IMR-90 (cell line): ENCODE measurements at regions not wholly inside any gene's neighbourhood (a gene's known extent, or its start where the extent isn't known, plus 50 kb on each side); places are given as distances from the start of the nearest gene placed in this dataset.

ENCODE experiments used
- ATAC-seq: fragments of 200-7000 bp; cut with Tn5 transposase; 2 replicates; pipeline ENCODE4 v1.9.1; 2020; ENCODE audit warnings: low read depth, mild to moderate bottlenecking, moderate library complexity
- BruUV-seq: library from RNA; stranded (reverse); fragments of 400-500 nt; replicated peaks from 2 replicates; lab custom pipeline; 2021; lab: Mats Ljungman, UMichigan
- CTCF ChIA-PET: fragments of 300-600 bp; formaldehyde crosslinking; extraction: SDS; loops from one replicate; lab custom pipeline; 2021; ENCODE audit warnings: antibody characterized with exemption; lab: Yijun Ruan, JAX
- POLR2A ChIA-PET: fragments of 300-600 bp; sonication (Branson Sonifier 250); formaldehyde crosslinking; loops from one replicate; lab custom pipeline; 2022; ENCODE audit warnings: antibody characterized with exemption; ENCODE audit not compliant: unreplicated experiment; lab: Charles Lee
- DNase-seq: peaks from one replicate; pipeline ENCODE4 v3.0.0; 2013
- H2AFZ ChIP-seq: replicated peaks from 2 replicates; pipeline ENCODE3; 2013; ENCODE audit warnings: low read length, mild to moderate bottlenecking; ENCODE audit not compliant: poor library complexity
- H2AK5ac ChIP-seq: 2 replicates; pipeline ENCODE4 v1.6.1; 2013; ENCODE audit warnings: low read depth, low read length, inconsistent platforms
- H2AK9ac ChIP-seq: replicated peaks from 2 replicates; pipeline ENCODE3; 2013; ENCODE audit warnings: mild to moderate bottlenecking, low read depth, low read length, moderate library complexity; ENCODE audit not compliant: poor library complexity
- H2BK120ac ChIP-seq: 2 replicates; pipeline ENCODE4 v1.6.1; 2013; ENCODE audit warnings: low read depth, low read length, inconsistent platforms
- H2BK15ac ChIP-seq: 3 replicates; pipeline ENCODE4 v1.6.1; 2013; ENCODE audit warnings: low read depth, low read length, inconsistent platforms
- H2BK20ac ChIP-seq: 2 replicates; pipeline ENCODE4 v1.6.1; 2013; ENCODE audit warnings: low read depth, mild to moderate bottlenecking, inconsistent platforms, low read length, moderate library complexity
- H2BK5ac ChIP-seq: 2 replicates; pipeline ENCODE4 v1.6.1; 2013; ENCODE audit warnings: mild to moderate bottlenecking, low read depth, low read length, inconsistent platforms; ENCODE audit not compliant: poor library complexity, severe bottlenecking
- H3K14ac ChIP-seq: replicated peaks from 2 replicates; pipeline ENCODE4 v1.6.1; 2013; ENCODE audit warnings: low read depth, low read length, inconsistent platforms
- H3K18ac ChIP-seq: 2 replicates; pipeline ENCODE4 v1.6.1; 2013; ENCODE audit warnings: low read depth, low read length, control low read depth
- H3K23ac ChIP-seq: 2 replicates; pipeline ENCODE4 v1.6.1; 2013; ENCODE audit warnings: low read depth, low read length, inconsistent platforms
- H3K27ac ChIP-seq: 2 replicates; pipeline ENCODE4 v1.5.1; 2013; ENCODE audit warnings: mild to moderate bottlenecking, control low read depth, low read length; ENCODE audit not compliant: insufficient read depth
- H3K27me3 ChIP-seq: 2 replicates; pipeline ENCODE4 v1.6.1; 2013; ENCODE audit warnings: low read length; ENCODE audit not compliant: control insufficient read depth, insufficient read depth
- H3K36me3 ChIP-seq: 2 replicates; pipeline ENCODE4 v1.6.1; 2013; ENCODE audit warnings: low read length, mixed read lengths; ENCODE audit not compliant: control insufficient read depth, insufficient read depth
- H3K4ac ChIP-seq: 2 replicates; pipeline ENCODE4 v1.6.1; 2013; ENCODE audit warnings: low read depth, low read length, inconsistent platforms
- H3K4me1 ChIP-seq: 2 replicates; pipeline ENCODE4 v1.6.1; 2013; ENCODE audit warnings: low read length, mixed read lengths; ENCODE audit not compliant: control insufficient read depth, insufficient read depth
- H3K4me2 ChIP-seq: 2 replicates; pipeline ENCODE4 v1.6.1; 2013; ENCODE audit warnings: low read depth, mild to moderate bottlenecking, control low read depth, low read length, moderate library complexity
- H3K4me3 ChIP-seq: 2 replicates; pipeline ENCODE4 v1.5.1; 2013; ENCODE audit warnings: low read depth, mild to moderate bottlenecking, control low read depth, low read length, moderate library complexity; ENCODE audit not compliant: insufficient read depth
- H3K56ac ChIP-seq: 2 replicates; pipeline ENCODE4 v1.6.1; 2013; ENCODE audit warnings: low read length, inconsistent platforms; ENCODE audit not compliant: insufficient read depth; ENCODE audit errors: extremely low read depth
- H3K79me1 ChIP-seq, 2 experiments: 2 replicates each; pipeline ENCODE4 v1.6.1; 2013; ENCODE audit warnings: low read length in 2 of 2, inconsistent platforms in 1 of 2, low read depth in 1 of 2
- H3K9ac ChIP-seq: 2 replicates; pipeline ENCODE4 v1.6.1; 2013; ENCODE audit warnings: low read depth, low read length, control low read depth
- H3K9me1 ChIP-seq: 2 replicates; pipeline ENCODE4 v1.6.1; 2013; ENCODE audit warnings: low read length, inconsistent platforms; ENCODE audit not compliant: insufficient read depth
- H3K9me3 ChIP-seq: 2 replicates; pipeline ENCODE4 v1.6.1; 2013; ENCODE audit warnings: low read length; ENCODE audit not compliant: control insufficient read depth, insufficient read depth
- H4K20me1 ChIP-seq: 2 replicates; pipeline ENCODE4 v1.6.1; 2013; ENCODE audit warnings: low read length, inconsistent platforms; ENCODE audit not compliant: insufficient read depth
- H4K5ac ChIP-seq: 2 replicates; pipeline ENCODE4 v1.6.1; 2013; ENCODE audit warnings: mild to moderate bottlenecking, low read depth, low read length, control low read depth
- H4K8ac ChIP-seq, 2 experiments: 2 replicates each; pipeline ENCODE4 v1.6.1; 2013; ENCODE audit warnings: low read depth in 2 of 2, low read length in 2 of 2, control low read depth in 1 of 2, inconsistent platforms in 1 of 2
- H4K91ac ChIP-seq: 2 replicates; pipeline ENCODE4 v1.6.1; 2013; ENCODE audit warnings: low read depth, low read length, inconsistent platforms; ENCODE audit not compliant: insufficient read depth
- CEBPB ChIP-seq: IDR thresholded peaks from 2 replicates; pipeline ENCODE4 v1.6.1; 2012; ENCODE audit warnings: low read depth, low read length, improper control_type of control experiment
- CTCF ChIP-seq: conservative IDR thresholded peaks from 2 replicates; pipeline ENCODE4 v1.5.1; 2012; ENCODE audit warnings: mild to moderate bottlenecking, low read depth, low read length, improper control_type of control experiment
- FOS ChIP-seq: fragments of 150-350 bp; IDR thresholded peaks from 2 replicates; pipeline ENCODE4 v1.6.1; 2016; ENCODE audit warnings: low read depth, low read length
- MAFK ChIP-seq: IDR thresholded peaks from 2 replicates; pipeline ENCODE4 v1.6.1; 2012; ENCODE audit warnings: low read depth, low read length, improper control_type of control experiment
- NFE2L2 ChIP-seq: fragments of 150-350 bp; IDR thresholded peaks from 2 replicates; pipeline ENCODE4 v1.6.1; 2016; ENCODE audit warnings: low read depth, mild to moderate bottlenecking, low read length
- POLR2A ChIP-seq: IDR thresholded peaks from 2 replicates; pipeline ENCODE4 v1.6.1; 2012; ENCODE audit warnings: mild to moderate bottlenecking, low read depth, low read length
- WGBS, 2 experiments: methylation state at CpG; one replicate each; pipeline versions ENCODE4 v1.1.5 to v1.1.7; 2013; ENCODE audit warnings: missing lambda C conversion rate in 2 of 2; ENCODE audit not compliant: insufficient read length in 1 of 2; ENCODE audit errors: extremely low coverage in 2 of 2; 5-methylcytosine and 5-hydroxymethylcytosine counted together
- dilution Hi-C: fragments of 300-500 bp; cut with HindIII; formaldehyde crosslinking; loops from one replicate; pipeline ENCODE4 v1.14.3; 2018; ENCODE audit warnings: low sequenced_read_pairs; ENCODE audit not compliant: unreplicated experiment
- in situ Hi-C: fragments of 300-500 bp; cut with MboI; formaldehyde crosslinking; loops from 3 replicates; pipeline ENCODE4 v1.14.3; 2019; ENCODE audit warnings: low sequenced_read_pairs, inconsistent platforms, mixed read lengths
- intact Hi-C: fragments of 100-400 bp; cut with micrococcal nuclease; formaldehyde crosslinking; loops from 2 replicates; pipeline ENCODE4 v1.10.0; 2022

DNA sequence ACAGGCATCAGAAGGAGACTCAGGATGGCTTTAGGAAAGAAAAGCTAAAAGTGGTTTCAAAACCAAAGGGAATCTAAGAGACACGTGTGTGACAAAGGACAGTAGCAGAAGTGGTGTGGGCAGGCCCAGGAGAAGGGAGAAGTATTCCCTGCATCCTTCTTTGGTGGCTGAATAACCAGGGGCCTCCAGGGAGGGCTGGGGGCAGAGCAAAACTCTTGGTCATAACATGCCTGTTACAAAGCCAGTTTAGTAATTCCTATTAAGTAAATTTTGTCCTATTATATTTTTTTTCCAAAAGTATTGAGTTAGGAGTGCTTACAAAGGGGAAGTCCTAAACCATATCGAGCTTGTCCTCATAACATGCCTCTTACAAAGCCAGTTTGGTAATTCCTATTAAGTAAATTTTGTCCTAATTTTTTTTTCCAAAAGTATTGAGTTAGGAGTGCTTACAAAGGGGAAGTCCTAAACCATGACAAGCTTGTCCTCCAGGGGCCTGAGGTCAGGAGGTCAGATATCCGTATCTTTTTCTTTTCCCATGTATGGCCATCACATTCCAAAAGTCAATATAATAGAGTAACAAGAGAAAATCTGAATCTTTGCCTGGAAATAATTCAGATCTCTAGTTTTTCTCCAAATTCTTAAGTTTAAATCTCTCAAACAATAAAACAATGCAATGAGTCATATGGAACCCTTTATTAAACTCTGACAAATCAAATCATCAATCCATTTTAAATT is 509.2 kb downstream of the LTN1 start:
- H3K36me3 ChIP-seq = no peaks in the 10 kb centered on the region
- no peak for ATAC-seq
- no peaks in the 10 kb centered on the region for H3K79me1 ChIP-seq
- no peak overlapping the region for H4K91ac ChIP-seq
- H3K23ac ChIP-seq = no peak overlapping the region
- H2AFZ ChIP-seq = no peak overlapping the region
- H3K18ac ChIP-seq = no peak overlapping the region
- H3K4me3 ChIP-seq = no peak overlapping the region
- no peak overlapping the region for H3K27ac ChIP-seq
- H3K9me3 ChIP-seq = no peaks in the 10 kb centered on the region
- H3K9me1 ChIP-seq = no peaks in the 10 kb centered on the region
- CTCF ChIA-PET = no interaction called here
- WGBS, 2 experiments = no CpG with 5 or more reads among the region's 3 CpGs
- H3K27me3 ChIP-seq = no peaks in the 10 kb centered on the region
- no peak overlapping the region for H3K4ac ChIP-seq
- no peak overlapping the region for H2BK20ac ChIP-seq
- no peak overlapping the region for H3K4me2 ChIP-seq
- intact Hi-C loops (no loop called here), dilution Hi-C loops (no loop called here), in situ Hi-C loops (no loop called here)
- H4K20me1 ChIP-seq = no peaks in the 10 kb centered on the region
- no peak overlapping the region for H3K14ac ChIP-seq
- no peak overlapping the region for H4K5ac ChIP-seq
- POLR2A ChIA-PET = no interaction called here
- TF ChIP-seq FOS (no peak), POLR2A (no peak), MAFK (no peak), CEBPB (no peak), NFE2L2 (no peak), CTCF (no peak)
- H3K4me1 ChIP-seq = no peaks in the 10 kb centered on the region; the same call in 1 of the 2 replicates
- no TSS peak for BruUV-seq
- H3K9ac ChIP-seq = no peak overlapping the region
- H2BK5ac ChIP-seq = no peak overlapping the region
- H2AK5ac ChIP-seq = no peak overlapping the region
- H4K8ac ChIP-seq = no peak overlapping the region; a peak in 1 of 4 replicates
- H2BK15ac ChIP-seq = no peak overlapping the region
- no peak overlapping the region for H2BK120ac ChIP-seq
- H3K56ac ChIP-seq = no peak overlapping the region
- no peak for DNase-seq
- H2AK9ac ChIP-seq = no peak overlapping the region
